GM21723 (cell line): ENCODE measurements at regions not wholly inside any gene's neighbourhood (a gene's known extent, or its start where the extent isn't known, plus 50 kb on each side); places are given as distances from the start of the nearest gene placed in this dataset.

Experiments used
- ATAC-seq: cut with Tn5 transposase; IDR thresholded peaks from one replicate; pipeline ENCODE4 v1.9.1; 2021; ENCODE audit warnings: mild to moderate bottlenecking, moderate library complexity; ENCODE audit not compliant: unreplicated experiment

DNA sequence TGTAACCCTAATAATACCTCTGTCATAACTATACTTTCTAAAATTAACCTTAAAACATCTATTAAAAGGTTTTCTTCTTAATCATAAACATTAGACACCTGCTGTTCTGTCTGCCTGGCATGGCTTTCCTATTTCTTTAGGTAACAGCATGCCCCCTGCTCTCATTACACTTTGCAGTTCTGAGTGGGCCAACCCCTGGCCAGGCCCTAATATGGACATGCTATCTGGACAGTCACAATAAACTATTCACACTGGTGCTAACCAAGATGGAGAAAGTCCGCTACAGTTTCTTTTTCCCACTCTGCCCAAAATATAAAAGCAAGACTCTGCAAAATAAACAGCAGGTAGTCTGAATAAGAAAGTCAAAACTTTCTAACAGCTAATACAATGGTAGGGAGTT, 84.0 kb downstream of the ELAPOR2 start:
- no peak for ATAC-seq

DNA sequence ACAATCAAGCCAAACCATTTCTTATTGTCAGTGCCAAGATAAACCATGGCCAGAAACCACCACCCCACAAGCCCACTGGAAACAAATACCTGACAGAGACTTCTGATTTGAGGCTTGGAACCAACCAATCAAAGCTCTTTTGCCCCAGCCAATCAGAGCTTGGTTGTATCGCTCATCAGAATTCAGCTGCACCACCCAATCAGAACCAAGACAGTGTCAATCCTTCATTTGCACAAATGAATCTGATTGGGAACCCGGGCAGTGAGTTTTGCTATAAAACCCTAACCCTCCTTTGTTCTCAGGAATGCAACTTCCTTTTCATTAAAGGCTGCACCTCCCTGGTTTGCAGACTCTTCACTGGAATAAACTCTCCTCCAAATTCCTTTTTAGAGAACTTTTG, 87.4 kb downstream of the ELAPOR2 start:
- no peak for ATAC-seq

DNA sequence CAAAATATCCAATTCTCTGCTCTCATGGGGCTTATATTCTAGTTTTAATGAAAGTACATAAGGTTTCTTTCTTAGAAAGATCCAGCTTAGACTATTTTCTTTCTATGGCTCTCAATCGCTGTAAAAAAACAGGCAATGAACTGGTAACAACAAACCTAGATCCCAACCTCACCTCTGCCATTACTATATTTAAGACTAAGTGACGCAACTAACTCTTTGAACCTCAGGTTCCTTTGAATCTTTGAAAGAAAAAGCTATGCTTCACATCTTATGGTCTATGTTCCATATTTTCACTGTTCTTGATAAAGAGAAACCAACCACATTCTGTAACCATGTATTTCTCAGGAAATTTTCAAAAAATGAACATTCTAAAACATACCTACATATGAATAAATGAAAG, 88.5 kb downstream of the ELAPOR2 start:
- ATAC-seq = no peak

DNA sequence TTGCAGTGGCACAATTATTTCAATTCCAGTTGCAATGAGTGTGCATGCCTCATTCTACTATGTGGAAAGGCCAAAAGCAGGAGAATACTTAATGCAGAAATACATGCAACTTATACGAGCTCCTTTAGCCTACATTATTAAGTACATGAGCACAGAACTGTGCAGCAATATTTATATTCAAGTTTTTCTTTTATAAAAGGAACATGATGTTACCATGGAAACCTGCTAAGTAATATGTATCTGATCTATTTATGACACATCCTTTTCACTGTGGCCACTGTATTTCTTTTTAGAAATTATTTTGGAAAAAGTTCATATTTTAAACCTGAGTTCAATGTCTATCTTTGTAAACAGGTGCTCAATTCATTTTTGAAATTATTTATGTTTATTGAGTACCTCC, 88.9 kb downstream of the ELAPOR2 start:
- no peak for ATAC-seq

DNA sequence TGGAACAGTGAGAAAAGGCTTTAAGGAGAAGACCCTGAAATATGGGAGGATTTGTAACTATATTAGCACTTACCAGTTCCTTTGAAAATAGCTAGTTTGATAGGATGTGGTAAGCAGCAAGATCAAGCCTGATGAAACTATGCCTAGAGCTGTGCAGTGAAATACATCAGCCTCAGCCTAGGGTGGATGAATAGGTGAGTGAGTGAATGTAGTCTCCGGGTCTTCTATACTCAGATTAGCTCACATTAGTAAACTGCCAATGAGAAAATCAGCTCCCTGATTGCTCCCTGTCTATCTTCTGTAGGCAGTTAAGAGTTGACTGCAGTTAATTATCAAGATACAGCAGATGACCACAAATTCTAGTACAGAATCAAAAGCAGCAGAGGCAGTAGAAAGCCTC, 89.6 kb downstream of the ELAPOR2 start:
- no peak for ATAC-seq

DNA sequence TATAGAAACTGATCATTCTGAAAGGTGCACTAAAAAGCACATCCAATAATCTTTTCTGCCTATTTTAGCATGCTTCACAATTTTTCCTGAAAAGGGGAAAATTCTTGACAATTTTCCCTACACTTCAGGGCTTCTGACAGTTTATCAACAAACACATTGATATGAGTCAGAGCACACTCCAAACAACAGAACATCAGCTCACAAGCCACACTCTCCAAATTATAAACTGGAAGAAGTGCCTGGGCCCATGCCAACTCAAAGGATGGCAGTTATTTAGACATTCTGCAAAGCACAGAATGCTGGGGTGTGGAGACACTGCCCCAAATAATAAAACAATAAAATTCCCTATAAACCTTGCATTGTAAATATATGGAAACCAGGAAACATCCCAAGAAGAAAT, 90.8 kb downstream of the ELAPOR2 start:
- ATAC-seq = no peak

DNA sequence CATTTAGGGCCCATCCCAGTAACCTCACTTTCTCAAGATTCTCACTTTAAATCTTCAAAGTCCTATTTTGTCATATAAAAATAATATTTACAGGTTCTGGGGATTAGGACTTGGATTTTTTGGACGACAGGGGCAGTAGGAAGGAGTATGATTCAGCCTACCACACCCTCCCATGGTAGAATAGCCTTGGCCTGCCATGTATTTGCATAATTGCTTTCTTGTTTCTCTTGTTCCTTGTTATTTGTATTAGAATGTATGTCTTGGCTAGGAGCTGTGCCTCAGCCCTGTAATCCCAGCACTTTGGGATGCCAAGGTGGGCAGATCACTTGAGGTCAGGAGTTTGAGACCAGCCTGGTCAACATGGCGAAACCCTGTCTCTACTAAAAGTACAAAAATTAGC, 92.5 kb downstream of the ELAPOR2 start:
- no peak for ATAC-seq

DNA sequence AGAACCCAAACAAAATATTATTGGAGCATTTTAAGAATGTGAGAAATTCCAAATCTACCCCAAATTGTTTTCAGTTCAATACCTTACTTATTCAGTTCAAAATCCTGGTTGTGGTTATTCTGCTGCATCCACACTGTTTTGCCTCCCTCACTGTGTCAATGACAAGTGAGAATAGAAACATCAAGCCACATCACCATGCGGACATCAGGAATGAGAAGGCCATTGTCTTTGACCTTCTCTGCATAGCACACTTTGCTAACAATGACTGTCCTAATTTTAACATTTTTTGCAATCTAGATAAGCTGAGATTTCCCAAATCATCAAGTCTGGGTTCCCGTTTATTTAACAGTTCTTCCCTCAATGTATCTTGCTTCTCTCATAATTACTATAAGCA, 93.7 kb downstream of the ELAPOR2 start:
- no peak for ATAC-seq

DNA sequence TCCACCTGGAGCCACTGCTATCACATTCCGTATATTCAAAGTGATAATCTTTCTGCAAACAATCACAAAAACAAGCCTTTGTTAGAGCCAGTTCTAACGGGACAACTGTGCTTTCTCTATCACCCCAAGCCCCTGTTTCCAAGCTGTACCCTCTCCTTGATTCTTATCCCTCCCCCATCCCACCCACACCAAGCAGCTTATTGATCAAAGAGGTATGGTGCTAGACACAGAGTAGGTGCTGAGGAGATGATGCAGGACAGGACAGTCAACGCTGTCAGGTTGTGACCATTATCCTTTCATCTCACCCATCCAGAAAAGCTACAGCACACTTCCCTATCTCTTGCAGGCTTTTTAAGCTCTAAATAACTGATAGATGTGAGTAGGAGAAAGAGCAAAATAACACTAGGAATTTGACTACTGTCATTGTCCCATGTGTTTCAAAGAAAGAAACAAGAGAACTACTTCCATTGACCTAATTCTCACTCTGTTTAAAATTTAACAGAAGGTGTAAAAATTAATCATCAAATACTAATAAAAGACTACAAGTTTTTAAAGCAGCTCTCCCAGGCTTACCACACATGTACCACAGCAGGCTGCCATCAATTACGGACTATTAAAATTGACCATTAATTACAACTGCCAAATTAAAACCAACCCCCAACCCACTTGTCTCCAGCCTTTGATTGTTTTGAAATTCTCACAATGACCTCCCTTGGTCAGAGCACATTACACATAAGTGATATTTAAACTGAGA, 94.3 kb downstream of the ELAPOR2 start:
- ATAC-seq = no peak

DNA sequence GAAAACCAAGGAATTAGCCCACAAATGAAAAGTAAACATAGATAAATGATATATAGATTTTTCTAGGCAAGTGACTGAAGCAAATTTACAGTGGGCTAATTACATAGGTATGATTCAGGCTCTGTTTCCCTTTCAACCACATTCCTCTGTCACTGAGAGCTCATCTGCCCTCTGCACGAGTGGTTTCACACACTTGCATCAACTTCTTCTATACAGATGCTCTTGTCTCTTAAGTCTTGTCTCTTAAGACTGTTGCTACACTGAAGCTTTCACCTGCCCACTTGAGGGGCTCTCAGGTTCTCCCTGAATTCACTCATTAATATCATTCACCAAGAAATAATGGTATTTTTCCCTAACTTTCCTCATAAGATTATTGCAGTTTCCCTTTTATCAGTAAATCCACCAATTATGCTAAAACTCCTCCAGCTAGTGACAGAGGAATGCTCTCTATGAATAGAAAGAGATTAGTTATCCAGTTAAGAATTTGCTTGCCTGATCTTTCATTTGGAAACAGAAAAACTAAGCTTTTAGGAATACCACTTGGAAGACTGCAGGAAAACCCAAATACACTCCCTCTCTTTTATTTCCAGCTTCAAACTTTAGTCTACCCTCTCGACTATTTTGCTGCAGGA, 95.7 kb downstream of the ELAPOR2 start:
- peak; percentile 94 for ATAC-seq

DNA sequence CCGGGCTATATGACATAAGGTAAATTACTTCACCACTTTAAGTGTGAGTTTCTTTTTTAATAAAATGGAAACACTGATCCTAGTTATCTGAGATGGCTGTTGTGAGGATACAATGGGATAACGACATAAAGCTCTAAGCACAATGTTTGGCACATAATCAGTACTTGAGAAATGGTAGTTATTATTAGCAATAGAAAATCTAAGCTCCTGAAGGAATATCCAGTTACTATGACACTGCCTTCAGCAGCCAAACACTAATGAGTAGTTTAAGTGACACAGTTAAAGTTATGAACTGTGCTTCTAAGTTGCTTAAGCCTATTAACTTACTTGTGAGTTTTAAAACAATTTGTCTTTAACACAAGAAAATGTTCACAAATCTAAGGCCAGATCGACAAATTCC, 96.8 kb downstream of the ELAPOR2 start:
- no peak for ATAC-seq

DNA sequence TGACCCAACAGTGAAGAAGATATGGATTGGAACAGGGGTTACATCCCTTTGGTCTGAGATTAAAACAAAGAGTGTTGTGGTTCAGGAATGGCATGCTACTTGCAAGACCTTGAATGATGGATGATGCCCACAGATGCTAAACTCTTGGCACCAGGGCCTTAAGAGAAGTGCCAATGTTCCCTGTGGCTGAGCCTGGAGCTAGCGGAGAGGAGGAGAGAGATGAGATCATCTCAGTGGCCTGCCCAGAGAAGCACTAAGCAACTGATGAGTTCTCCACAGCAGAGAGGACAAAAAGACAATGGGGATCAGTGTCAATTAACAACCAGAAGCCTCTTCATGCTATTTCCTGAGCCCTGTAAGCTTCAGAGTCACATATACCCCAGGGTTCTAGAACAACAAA, 97.8 kb downstream of the ELAPOR2 start:
- no peak for ATAC-seq

DNA sequence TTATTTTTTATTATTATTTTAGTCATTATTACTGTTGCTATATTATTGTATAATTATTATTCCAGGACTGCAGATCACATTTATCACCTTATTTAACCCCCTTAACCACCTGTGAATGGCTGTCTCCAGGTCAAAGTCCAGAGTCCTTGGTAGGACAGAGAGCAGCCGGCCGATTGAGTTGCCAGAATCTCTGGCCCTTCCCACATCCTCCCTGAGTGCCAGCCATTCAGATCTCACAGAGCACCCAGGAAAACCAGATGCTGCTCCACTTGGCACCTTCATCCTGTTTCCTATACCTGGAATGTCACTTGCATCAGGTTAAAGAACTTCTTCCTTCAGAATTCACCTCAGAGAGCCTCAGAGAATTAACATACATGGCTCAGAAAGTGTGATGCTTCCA, 101.1 kb downstream of the ELAPOR2 start:
- ATAC-seq = no peak

DNA sequence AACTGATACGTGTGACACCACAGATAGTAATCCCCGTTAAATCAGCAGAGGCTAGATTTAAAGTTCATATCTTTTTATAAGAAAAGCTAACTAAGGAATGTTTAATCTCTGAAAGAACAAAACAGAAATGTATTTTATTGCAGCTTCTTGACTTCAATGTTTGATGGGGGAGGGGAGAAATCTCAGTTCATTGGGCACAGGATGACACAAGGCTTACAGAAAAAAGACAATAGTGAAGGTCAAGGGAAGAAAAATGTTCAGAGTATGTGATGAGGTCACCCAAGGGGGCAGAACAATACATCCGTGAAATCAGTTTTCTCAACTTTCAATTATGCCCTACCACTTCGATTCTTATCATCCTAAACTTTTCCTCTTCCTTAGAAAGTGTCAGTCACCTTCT, 102.9 kb downstream of the ELAPOR2 start:
- ATAC-seq = no peak

DNA sequence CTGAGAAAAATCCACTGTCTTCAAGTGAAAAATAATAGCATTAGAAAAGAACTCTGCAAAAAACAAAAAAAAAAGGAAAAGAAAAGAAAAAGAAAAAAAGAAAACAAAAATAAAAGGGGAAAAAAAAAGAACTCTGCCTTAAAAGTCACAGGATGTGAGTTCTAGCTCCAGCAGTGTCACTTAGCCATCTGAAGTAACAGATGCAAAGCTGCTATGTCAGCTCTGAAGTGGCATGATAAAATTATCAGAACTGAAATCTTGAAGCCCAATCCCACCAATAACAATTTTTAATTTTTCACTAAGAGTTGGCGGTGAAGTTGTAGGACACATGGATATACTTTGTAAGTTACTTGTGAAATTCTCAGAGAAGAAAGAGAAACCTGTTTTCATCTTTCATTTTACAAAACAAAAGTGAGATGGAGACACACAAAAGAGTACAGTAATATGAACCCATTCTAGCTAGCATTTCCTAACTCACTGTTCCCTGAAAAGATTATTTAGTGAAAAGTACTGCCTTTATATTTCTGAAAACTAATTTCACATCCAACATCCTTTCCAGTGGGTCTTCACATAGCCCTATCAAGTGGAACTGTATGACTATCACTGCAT, 103.5 kb downstream of the ELAPOR2 start:
- ATAC-seq = peak; percentile 51

DNA sequence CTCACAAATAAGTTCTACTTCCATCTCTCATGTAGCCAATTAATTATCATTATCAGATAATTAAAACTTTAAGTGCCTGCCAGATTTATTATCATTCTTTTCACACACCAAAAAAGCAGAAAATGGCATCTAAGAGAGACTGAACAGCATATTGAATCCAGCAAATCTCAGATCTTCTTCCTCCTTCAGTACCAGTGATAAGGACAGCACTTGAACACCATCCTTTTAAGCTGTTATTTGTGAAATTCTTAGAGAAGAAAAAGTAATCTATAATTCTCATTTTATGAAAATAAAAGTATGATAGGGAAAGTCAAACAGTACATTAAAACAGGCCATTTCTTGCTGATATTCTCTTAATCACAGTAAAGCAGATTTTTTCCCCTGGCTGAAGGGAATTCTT, 104.5 kb downstream of the ELAPOR2 start:
- no peak for ATAC-seq

DNA sequence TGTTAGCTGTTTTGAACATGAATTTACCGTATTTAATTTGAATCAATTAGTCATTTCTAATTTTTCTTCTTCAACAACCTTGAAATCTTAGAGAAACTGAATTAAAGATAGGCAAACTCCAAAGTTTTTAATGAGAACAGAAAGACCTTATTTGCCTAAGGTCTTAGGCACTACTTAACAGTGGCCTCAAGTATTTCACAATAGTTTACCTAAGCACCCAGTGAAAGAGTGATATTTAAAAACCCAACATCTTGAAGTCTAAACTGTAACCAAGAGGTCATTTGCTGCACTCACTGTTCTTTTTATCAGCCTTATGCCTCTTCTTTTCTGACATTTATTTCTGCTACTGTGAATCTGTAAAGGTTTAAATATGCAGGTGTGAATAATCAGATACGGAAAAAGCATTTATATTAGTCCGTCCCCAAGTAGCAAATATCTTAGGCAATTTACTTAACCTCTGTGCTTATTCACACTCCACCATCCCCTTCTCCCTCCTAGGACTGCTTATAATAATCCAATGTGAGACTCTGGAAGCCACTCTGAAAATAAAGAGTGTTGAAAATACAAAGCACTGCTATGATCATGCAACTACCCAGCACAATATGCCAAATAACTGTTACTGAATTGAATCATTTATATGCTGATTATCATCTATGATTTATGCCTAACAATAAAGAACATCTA, 105.7 kb downstream of the ELAPOR2 start:
- no peak for ATAC-seq

DNA sequence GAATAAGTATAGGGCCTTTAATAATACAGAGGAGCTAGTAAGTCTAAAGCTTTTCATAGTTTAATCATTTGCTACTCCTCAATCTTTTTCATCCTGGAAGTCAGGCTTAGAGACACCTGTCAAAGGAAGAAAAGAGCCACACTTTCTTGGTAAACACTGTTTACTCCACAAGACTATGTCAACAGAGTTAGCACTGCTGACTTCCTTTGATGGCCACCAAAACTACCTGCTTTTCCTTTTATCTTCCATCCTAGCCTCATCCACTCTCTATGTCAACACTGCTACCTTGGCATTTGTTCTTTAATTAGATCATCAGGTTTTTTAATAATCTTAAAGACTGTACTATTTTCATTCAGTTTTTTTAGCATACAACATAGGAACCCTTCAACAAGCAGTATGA, 106.2 kb downstream of the ELAPOR2 start:
- no peak for ATAC-seq

DNA sequence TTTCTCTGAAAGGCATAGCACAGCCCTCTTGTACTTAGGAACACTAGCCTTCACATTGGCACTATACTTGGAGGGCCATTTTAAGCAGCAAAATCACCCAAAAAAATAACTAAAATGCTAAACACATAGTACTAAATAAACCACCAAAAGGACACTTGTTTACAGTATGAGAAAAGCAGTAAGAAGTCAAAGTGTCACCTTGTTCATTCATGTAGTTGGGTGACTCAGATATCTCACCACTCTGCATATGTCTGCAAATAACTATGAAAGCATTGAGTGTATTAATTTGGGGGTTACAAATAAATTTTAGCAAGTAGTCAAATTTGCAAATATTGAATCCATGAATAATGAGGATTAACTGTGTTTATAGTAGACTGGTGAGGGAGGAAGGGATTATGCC, 107.6 kb downstream of the ELAPOR2 start:
- no peak for ATAC-seq

DNA sequence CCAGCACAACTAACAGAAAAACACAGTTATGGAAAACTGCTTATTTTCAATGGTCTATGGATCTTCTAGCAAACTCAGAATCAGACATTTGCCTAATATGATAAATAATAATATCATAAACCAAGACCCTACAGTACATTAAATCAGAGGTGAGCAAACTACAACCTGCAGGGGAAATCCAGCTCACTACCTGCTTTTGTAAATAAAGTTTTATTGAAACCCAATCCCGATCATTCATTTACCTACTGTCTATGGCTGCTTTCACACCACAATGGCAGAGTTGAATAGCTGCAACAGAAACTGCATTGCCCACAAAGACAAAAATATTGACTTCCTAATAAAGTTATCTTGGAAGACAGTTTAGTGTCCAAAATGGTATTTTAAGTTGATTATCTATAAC, 108.5 kb downstream of the ELAPOR2 start:
- no peak for ATAC-seq

DNA sequence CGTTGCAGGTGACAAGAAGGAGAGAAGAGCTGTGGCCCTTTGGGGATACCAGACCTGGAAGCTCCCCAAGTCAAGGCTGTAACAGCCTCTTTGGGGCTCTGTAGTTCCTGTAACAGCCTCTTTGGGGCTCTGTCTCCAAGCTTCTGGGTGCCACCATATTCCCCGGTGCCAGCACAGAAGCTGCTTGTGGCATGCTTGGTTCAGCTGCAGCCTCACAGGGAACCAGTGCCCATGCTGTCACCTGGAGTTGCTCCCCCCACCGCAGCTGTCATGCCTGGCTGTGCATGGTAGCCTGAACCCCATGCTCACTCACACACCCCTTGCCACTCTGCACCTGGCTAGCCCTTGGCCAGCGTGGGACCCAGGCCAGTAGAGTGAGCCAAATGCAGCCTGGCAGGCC, 109.1 kb downstream of the ELAPOR2 start:
- peak; percentile 26 for ATAC-seq

DNA sequence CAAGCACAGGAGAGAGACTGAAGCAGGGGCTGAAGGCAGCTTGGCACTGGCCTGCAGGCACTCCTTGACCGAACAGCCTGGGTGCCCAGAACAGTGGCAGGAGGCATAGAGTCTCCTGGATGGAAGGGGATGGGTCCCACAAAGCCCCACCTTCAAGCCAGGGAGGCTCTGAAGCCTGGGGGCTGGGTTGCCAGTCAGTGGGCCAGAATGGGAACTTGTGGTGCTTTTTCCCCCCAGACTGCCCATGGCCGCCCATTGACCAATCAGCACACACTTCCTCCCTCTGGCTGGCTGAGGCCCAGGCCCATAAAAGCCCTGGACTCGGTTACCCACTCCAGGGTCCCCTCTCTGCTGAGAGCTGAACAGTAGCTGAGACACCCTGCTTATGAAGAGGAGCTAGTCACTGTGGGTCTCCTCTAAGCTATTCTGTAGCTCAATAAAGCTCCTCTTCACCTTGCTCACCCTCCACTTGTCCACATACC, 109.6 kb downstream of the ELAPOR2 start:
- peak; percentile 5 for ATAC-seq
